HG03066 (cell line): ENCODE measurements at regions not wholly inside any gene's neighbourhood (a gene's known extent, or its start where the extent isn't known, plus 50 kb on each side); places are given as distances from the start of the nearest gene placed in this dataset.

Experiments
- ATAC-seq: cut with Tn5 transposase; IDR thresholded peaks from one replicate; pipeline ENCODE4 v1.9.1; 2021; ENCODE audit warnings: low read depth; ENCODE audit not compliant: unreplicated experiment

DNA sequence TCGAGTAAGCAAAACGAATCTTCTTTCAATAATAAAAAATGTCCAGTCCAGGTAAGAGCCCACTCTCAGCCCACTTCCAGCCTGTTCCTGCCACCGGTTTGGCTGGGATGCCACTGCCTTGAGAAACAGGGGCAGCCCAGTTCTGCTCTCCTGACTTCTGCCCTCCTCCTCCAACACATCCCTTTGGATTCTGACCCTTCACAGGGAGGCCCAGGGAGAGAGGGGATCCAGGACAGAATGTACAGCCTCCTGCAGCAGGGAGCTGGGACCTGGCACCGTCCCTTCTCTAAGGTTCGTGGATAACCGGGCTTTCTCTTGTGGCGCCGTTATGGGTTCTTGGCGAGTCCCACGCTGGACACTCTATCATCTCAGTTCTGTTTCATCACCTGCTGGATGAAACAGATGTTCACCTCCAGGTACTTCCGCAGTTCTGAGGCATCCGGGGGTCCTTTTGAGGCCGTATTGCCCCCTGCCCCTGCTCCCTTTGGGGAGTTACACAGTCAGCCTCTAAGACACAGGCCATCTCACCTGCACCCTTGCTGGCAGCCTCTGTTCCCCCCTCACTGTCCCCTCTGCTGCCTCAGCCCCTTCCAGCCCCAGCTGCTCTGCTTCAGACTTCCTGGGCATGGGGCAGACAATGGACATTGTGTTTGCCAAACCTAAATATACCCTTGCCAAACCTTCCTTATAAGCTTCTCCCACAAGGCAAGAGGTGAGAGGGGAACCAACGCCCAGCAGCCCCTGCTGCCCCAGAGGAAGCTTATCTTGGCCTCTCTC is 203.8 kb upstream of the ZMIZ1 start:
- no peak for ATAC-seq

DNA sequence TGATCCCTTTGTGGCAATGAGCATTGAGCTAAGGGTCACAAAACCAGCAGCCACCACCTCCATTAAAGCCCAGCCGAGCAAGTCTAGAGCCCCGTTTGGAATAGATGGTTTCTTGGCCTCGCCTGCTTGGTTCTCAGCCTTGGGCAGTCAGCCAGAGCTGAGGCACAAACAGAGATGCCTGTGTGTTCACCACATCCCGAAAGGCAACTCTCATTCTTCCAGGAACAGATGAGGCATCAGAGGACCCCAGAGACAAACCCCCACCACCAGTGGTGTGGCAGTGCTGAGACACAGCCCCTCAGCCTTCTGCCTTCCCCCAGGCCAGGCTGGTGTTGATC is 203.3 kb upstream of the ZMIZ1 start:
- no peak for ATAC-seq

DNA sequence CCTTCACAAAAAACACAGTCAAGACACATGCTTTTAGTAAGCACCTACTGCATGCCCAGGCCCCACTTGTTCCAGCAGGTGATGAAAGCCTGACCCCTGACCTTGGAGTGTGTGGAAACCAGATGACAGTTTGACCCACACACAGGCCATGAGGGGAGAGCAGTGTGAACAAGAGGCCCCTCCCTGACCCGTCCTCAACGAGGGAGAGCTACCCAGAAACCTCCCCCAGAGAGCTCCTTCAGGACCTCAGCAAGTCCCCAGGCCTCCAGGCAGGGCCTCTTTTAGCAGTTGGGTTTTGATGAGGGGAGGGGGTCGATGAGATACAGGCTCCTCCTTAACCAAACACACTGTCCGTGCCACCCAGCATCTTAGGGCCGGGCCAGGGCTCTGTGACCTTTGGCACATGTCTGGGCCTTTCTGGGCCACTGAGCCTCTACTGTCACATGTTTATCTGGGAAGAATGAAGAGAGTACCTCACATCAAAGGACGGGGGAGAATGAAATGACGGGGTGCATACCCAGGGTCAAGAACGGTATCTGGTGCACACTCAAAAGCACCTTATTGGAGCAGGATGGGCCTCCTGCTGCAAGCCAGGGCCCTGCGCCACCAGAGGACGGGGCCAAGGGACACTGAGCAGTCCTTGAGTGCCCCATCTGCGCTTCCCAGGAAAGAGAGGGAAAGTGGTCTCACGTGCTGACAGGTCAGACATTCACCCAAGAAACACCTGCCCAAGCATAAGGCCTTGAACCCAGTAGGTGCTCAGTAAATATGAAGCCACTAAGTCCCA is 202.6 kb upstream of the ZMIZ1 start:
- no peak for ATAC-seq

DNA sequence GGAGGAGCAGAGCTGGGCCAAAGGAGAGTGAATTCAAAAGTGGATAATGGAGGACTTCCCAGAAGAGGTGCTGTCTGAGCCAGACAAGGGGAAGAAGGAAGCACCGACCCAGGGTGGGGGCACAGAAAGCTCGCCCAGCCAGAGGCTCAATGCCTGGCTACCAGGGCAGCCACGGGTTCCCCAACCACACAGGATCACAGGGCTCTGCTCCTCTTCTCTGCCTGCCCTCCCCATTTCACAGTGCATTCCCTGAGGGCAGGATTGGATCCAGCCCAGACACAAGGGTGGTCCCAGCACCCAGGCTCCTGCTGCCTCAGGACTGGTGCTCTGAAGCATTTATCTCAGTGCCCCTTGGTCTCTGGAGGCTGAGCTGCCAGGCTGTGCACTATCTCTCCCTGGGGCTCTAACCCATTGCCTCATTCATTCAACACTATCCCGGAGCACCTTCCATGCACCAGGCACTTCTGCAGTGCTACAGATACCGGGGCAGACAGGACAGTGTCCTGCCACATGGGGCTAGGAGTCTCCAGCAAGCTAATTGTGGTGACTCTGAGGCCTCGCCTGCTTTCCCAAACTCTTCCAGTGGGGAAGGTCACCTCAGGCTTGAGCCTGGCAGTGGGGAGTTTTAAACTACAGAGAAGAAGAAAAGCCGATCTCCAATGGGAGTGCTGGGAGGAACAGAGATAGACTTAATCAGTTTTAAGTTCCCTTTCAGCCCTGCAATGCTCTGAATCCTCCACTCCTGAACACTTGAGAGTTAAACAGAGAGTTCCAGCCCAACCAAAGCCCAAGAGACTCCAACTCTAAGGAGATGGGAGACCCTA is 201.8 kb upstream of the ZMIZ1 start:
- ATAC-seq, result no peak

DNA sequence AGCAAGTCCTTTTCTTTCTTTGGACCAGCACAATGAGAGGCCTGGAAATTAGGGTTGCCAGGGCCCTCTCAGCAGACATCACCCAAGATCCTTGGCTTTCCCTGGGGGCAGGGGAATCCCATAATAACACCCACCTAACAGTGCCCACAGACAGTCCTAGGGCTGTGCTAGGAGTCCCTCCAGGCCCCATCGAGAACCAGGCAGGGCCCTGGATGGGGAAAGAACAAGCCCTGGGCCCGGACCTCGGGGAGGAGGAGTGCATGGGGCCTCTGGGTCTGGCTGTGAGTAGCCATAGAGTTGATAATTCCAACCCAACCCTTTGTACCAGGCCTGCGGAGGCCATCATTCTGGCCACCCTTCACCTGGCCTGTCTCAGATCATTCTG is 201.2 kb upstream of the ZMIZ1 start:
- no peak for ATAC-seq

DNA sequence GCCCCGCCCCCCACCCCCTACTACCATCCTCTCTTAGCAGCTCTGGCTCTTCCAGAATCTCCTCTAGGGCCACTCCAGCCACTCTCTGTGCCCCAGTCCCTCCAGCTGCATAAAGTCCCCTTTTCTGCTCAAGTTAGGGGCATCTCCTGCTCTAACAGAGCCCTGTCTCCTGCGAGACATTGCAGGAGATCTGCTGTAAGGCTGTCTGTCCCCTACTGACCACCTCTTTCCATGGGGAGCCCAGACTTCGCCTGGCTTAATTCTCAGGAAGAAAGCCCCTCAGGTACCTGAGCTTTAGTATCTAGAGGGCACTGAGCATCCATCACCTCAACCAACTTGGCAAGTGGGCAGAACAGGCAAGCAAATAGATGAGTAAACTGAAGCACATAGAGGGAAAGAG is 200.7 kb upstream of the ZMIZ1 start:
- ATAC-seq, result no peak

DNA sequence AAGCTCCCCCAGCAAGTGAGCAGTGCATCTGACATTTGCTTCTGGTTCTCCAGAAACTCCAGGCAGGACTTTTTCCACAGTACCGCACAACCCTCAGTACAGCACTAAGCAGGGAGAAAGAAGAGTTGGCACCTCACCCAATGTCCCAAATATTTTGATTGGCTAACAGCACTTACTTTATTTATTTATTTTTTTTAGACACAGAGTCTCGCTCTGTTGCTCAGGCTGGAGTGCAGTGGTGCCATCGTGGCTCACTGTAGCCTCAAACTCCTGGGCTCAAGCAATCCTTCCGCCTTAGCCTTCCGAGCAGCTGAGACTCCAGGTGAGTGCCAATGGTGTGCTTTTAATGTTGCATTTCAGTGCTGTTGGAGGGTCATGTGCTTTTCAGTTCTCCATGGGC is 200.3 kb upstream of the ZMIZ1 start:
- no peak for ATAC-seq

DNA sequence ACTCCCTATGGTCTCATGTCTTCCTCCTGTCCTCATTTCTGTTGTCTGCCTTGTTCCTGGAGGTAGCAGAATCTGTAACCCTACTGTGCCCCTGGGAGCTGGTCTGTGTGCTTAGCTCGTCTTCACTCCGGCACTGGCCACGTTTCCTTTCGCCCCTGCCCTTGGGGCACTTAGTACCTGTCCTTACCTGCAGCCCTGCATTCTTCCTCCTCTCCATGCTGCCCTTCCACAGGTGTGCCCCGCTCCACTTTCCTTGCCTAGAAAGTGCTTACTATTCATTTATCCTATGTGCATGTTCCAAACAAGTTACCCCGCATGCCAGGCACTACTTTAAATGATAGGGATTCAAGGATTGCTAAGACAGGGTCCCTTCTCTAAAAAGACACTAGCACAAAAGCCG is 199.9 kb upstream of the ZMIZ1 start:
- ATAC-seq, result no peak

DNA sequence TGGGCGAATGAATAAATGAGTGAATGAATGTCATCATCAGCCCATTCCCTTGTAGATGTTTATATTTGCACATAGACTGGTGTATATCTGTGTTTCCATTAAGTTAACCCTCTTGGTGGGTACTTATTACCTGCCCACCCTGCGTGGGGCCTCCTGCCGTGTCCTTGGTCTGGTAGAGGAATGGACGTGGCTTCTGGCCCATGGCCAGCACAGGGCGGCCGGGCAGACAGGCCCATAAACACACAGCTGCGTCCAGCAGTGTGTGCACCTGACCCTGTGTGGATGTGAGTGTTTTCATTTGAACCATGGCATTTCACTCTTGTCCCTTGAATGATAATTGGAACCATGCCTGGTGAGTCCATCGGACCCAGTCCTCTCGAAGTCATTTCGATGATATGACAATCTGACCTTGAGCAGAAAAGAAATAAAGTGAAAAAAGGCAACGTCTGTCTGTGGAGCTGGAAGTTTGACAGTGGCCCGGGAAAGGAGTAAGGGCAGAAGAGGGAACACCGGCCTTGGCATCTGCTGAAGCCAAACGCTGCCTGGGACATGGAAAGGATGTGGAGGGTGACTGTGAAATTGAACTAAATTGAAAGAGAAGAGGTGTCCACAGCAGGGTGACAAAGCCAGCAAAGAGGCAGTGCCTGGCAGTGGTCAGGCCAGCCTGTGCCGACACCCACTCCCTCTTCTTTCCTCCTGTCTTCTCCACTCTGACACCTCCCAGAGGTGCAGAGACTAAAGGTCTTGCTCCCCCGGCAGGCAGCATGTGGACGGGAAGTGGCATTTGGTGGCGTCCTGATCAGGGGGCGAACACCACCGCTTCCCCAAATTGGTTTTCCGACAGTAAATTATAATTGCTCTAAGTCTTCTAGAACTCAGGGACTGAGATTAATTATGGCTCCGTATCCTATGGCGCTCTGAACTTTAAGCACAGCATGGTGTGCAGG is 199.0 kb upstream of the ZMIZ1 start:
- no peak for ATAC-seq

DNA sequence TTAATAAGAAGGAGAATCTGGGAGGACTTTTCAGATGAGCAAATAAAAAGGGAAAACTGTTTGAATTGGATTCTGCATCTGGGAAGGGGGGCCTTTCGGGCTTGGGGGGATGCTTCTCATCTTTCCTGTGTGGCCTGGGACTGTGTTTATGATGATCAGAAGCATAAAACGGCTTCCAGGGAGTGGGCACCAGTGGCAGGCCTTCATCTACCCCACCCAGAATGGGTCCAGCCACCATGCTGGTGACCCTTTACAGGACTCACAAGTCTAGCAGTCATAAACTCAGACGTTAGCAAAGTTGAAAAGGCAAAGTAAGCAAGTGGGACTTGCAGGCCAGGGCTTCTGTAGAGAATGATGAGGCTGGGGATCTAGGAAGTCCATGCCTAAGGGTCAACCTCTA is 198.3 kb upstream of the ZMIZ1 start:
- no peak for ATAC-seq

DNA sequence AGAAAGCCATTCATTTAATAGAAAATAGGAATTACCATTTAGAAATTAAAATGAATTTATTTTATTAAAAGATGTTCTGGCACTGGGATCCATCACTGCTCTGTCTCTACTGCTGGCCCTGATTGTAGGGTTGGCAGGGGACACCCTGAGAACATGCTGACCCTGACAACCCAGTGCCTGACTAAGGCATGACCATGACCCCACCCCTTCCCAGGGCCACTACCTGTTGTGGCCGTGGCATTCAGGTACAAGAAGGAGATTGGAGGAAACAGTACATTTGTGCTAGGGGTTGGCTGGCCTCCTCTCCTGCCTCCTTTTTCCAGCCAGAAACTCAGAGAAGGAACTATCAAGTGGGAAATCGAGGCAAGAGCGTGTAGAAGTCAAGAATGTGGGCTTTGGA is 197.0 kb upstream of the ZMIZ1 start:
- no peak for ATAC-seq

DNA sequence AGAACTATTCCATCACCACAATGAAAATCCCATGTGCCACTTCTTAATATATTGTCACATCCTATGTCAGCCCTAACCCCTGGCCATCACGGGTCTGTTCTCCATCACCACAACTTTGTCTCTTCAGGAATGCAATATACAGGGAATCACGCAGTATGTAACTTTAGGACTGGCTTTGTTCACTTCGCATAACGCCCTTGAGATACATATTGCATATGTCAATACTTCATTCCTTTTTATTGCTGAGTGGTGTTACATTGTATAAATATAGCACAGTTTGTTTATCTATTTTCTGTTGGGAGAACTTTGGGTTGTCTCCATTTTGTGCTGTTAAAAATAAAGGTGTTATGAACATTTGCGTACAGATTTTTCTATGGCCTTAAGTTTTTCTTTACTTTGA is 195.4 kb upstream of the ZMIZ1 start:
- no peak for ATAC-seq

DNA sequence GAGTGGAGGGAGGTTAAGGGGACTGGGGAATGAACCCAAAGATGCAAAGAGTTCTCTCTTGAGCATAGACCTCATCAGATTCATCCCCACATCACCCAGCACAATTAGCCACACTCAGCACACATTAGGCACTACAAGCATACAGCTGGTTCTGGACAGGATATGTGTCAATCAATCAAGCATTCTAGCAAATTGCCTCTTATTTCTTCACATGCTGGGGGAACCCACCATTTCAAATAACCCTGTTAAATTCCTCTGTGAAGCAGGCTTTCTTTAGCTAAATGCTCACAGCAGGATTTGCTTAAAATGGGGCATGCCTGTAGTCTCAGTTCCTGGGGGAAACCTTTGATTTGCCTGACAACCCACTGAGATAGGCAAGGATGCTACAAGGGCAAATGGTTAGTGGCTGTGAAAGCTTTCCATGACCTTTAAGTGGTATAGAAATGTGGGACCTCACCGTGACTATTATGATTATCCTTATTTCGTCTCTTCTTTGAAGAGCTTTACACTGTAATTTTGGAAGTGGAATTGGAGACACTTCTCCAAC is 193.4 kb upstream of the ZMIZ1 start:
- no peak for ATAC-seq

DNA sequence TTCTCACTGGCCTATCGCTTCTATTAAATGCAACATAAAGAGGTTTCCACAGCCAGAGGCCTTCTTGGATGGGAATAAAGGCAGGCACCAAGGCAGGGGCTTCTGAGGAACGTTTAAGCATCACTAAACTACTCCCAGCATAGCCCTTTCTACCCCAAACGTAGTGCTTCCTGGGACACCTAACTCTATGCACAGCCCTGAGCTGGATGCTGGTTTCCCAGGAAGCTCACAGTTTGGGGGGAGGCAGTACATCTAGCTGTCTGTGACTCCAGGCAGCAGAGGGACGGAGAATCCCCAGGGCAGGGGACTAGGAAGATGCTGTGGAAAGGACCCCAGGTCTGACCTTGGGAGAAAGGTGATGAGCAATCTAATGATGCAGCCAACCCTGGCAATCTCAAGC is 192.8 kb upstream of the ZMIZ1 start:
- no peak for ATAC-seq

DNA sequence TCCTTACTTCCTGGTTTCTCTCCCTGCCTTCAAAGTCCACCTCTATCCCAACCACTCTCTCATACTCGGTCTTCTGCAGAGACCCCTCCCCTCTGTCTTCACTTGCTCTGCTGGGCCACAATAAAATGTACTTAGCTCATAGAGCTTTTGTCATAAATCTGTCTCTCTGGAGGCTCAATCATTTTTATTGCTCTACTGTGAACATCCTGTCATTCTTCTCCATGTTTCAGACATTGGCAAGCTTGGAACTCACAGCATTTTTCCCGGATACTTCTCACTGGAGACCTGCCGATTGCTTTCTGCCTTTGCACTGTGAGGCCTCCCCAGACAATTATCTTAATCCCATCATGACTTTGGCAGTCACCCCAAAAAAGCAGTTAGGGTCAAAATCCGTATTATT is 192.3 kb upstream of the ZMIZ1 start:
- no peak for ATAC-seq

DNA sequence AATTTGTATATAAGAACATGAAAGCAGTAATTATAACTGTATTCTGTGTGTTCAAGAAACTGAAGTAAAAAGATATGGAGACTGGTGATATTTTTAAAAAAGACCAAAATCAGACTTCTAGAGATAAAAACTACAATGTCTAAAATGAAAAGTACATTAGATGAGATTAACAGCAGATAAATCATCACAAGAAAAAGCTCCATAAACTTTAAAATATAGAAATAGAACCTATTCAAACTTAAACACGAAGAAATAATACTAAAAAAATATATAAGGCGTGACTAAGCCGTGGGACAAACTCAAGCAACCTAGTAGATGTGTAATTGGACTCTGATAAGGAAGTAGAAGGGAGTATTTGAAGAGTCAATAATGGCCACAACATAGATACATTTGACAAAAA is 189.1 kb upstream of the ZMIZ1 start:
- no peak for ATAC-seq

DNA sequence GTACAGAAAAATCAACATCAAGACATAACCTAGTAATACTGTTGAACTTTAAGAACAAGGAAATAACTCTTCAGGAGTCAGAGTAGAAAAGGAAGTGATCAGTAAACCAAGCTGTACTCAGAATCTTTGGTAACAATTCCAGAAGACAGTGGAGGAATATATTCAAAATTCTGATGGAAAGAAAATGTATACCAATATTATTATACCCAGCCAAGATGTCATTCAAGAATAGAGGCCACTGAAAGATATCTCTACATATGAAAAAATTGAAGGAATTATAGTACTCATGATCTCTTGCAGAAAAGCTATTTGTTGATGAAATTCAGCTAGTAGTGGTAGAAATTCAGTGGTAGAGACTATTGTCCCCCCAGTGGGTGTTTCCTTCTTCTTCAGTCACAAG is 182.6 kb upstream of the ZMIZ1 start:
- no peak for ATAC-seq

DNA sequence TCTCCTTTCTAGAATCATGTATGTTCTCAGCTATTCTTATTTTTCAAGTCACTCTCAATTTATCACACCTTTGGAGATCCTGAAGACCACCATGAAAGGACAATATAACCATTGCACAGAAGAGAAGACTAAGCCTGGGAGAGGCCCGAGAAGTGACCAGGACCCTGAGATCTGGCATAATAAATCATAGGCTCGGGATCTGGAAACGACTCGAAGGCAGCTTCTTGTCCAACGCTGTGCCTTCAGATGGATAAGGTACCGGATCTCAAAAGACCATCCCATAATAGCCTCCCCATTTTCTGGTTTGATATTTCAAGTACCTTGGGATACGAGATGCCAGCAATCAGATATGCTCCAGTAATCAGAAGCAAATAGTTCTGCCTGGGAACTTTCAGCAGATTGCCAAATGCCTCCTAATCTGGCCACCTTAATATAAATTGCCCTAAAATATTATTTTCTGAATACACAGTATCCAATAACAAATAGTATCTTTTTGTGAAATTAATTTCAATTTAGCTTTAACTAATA is 179.2 kb upstream of the ZMIZ1 start:
- no peak for ATAC-seq

DNA sequence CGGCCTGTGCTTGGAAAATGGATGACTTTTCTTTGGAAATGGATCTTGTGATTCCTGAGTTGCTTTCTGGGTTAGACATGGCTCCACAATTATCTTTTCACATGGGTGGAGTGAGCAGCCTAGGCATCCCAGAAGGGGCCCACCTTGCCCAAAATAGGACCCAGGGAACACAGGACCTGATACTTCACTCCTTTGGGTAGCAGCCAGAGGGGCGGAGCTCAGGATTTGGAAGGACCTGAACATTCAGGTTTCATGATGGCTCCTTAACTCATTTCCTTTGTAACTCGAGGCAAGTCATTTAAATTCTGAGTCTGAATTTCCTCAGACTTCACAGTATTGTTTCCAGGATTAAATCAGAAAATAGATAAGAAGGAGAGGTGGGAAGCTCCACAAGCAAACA is 178.3 kb upstream of the ZMIZ1 start:
- ATAC-seq, result no peak

DNA sequence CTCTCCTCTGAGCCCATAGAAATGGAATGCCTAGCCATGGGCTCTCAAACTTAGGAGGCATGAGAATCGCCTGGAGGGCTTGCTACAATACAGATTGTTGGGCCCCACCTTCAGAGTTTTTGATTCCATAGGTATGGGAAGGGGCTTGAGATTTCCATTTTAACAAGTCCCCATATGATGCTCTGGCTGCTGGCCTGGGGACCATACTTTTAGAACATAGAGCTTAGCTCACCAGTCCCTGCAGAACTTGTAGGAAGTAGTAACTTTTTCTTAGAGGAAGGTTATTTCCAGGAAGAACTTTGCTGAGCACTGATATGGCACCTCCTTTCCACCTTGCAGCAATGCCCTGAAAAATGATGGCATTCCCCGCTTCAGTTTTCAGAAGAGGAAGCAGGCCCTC is 177.0 kb upstream of the ZMIZ1 start:
- ATAC-seq, result no peak
